NCI-H524 (cell line): ENCODE measurements at regions not wholly inside any gene's neighbourhood (a gene's known extent, or its start where the extent isn't known, plus 50 kb on each side); places are given as distances from the start of the nearest gene placed in this dataset.
A peak's percentile ranks its signal among the peaks of the same experiment; 100 is the strongest.

Experiments used
- DNase-seq, 2 experiments: peaks; one replicate each; lab custom pipeline; 2025; lab: John Stamatoyannopoulos, UW

GRCh38 chr11:104588970-104589369, 309.3 kb downstream of the CASP12 start:
- peak in 1 of 2 experiments; percentile 5 for DNase-seq

GRCh38 chr11:104588446-104588845, 309.8 kb downstream of the CASP12 start:
- no peak for DNase-seq

DNA sequence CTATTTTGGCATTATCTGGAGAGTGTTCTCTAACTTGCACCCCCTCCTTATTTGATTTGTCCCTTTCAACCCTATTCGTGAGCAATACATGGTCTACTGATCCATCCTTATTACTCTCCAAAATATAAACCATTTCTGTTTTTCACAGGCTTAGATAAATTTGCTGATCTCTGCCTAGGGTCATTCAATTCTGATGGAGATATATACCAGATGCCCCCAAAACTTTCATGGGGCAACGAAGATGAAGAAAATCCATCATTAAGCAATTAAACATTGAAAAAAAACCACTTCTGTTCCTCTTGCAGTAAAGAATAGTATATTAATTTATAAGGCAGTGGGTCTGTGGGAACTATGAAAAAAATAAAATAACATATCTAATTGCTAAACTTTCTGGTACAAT, 313.4 kb downstream of the CASP12 start:
- DNase-seq, result no peak

DNA sequence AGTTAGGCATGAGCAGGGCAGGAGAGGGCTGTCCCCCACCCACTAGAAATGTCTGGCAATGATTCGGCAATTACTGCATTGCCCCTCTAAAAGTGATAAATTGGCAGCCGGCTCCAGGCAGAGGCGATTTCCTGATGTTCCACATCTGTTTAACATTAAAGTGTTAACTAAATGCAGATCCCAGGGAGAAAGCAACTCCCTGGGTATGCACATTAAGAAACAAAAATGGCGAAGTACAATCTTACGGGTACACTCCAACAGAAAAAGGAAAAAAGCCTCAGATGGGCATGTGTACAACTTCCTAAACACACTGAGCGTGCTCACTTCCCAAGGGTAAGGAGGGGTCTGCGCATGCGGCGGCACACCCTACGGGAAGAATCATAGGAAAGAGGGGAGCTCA, 314.4 kb downstream of the CASP12 start:
- no peak for DNase-seq

DNA sequence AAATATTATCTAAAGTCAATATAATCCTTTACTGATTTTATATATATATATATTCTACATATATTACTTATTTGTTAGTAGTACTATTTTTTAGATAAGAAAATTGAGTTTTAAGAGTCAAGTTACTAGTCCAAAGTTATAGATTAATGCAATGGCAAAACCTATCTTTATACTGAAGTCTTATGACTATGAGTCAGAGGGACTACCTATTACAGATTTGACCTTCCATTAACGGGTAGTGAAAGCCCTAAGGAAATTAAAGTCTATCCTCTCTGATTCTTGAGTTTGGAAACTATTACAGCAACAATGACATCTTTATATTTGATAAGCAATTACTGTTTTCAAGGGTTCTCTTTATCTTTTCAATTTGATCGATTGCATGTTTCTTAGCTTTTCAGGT, 315.8 kb downstream of the CASP12 start:
- no peak for DNase-seq

- no peak for DNase-seq
Measured at GRCh38 chr11:104581246-104581980, 316.8 kb downstream of the CASP12 start.

- DNase-seq, result no peak
Measured at GRCh38 chr11:104573441-104573990, 324.7 kb downstream of the CASP12 start.

GRCh38 chr11:104572279-104572678, 326.0 kb downstream of the CASP12 start:
- no peak for DNase-seq

DNA sequence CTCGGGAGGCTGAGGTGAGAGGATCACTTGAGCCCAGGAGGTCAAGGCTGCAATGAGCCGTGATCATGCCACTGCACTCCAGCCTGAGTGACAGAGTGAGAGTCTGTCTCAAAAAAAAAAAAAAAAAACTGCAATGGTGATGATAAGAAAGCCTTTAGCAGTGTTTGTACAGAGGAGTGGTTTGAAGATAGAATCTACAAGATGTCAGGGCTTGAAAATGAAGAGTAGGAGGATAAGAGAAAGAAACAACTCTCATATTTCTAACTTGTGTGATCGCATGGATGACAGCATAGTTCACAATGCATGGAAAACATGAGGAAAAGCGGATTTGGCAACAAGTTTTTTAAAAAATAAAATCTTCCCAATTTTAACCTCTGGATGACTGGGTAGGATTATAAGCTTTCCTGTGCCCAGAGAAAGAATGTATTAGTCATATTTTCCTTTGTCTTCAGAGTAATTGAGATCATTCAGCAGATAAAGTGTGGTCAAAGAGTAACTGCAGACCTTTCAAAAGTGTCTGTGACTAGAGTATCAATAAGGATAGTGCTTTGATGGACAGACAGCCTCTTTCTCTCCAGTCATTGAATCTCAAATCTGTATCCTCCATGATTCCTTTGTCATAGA, 328.1 kb downstream of the CASP12 start:
- no peak for DNase-seq

GRCh38 chr11:104565583-104565961, 332.7 kb downstream of the CASP12 start:
- DNase-seq, result no peak

DNA sequence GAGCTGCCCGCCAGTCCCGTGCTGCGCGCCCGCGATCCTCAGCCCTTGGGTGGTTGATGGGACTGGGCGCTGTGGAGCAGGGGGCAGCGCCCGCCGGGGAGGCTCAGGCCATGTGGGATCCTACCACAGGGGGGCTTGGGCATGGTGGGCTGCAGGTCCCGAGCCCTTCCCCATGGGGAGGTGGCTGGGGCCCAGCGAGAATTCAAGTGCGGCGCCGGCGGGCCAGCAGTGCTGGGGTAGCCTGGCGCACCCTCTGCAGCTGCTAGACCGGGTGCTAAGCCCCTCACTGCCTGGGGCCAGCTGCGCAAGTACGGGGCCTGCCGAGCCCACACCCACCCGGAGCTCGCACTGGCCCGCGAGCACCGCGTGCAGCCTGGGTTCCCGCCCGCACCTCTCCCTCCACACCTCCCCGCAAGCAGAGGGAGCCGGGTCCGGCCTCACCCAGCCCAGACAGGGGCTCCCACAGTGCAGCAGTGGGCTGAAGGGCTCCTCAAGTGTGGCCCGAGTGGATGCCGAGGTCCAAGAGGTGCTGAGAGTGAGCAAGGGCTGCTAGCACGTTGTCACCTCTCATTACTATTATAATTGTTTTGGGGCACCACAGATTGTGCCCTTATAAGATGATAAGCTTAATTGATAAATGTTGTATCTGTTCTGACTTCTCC, 333.2 kb downstream of the CASP12 start:
- no peak for DNase-seq

GRCh38 chr11:104556606-104557301, 341.5 kb downstream of the CASP12 start:
- no peak for DNase-seq

DNA sequence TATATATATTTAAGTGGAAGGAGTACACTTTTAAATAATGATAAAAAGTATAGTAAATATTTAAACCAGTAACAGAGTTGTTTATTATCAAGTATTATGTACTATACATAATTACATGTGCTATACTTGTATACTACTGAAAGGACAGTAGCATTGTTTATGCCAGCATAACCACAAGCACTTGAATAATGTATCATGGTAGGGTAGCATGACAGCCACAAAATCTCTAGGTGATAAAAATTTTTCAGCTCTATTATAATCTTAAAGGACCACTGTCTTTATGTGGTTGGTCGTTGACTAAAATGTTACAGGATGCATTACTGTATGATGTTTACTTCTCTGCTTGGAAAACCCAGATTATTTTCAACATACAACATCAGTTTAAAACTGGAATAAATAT, 349.2 kb downstream of the CASP12 start:
- DNase-seq, result no peak

DNA sequence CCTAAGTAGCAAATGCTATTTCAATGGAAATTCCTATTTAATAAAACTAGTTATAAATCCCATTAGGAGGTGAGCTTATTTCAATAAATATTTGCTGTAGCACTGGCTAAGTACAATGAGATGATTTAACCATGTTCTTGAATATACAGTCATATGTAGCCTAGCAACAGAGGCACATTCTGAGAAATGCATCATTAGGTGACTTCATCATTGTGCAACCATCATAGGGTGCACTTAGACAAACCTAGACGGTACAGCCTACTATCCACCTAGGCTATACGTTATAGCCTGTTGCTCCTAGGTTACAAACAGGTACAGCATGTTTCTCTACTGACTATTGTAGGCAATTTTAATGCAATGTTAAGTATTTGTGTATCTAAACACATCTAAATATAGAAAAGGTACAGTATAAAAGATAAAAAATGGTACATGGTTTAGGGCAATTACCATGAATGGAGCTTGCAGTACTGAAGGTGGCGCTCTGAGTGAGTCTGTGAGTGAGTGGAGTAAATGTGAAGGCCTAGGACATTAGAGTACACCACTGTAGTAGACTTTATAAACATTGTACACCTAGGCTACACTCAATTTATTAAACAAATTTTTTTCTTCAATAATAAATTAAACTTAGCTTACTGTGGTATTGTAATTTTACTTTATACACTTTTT, 350.1 kb downstream of the CASP12 start:
- DNase-seq, result no peak

GRCh38 chr11:104546501-104546900, 351.8 kb downstream of the CASP12 start:
- DNase-seq, result no peak

DNA sequence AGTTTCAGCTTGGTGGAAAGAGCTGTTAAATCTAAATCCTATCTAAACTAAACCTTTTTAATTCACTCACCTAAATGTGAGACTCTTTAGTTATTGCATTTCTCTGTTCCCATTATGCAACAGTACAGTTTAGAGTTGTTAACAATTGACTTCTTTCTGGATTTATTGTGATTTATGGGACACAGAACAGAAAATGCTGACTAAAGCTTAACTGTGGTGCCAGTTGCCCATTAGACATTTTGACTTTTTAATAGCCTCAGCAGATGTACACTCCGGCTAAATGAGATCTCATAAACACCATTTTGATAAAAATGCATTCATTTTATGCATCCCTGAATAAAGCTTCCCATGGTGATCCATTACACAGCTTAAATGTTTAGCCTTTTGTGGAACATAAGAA, 356.6 kb downstream of the CASP12 start:
- no peak for DNase-seq

GRCh38 chr11:104538313-104538712, 359.9 kb downstream of the CASP12 start:
- DNase-seq, result no peak

- no peak for DNase-seq
Measured at GRCh38 chr11:104534278-104534677, 364.0 kb downstream of the CASP12 start.

GRCh38 chr11:104531894-104532293, 366.4 kb downstream of the CASP12 start:
- no peak for DNase-seq

DNA sequence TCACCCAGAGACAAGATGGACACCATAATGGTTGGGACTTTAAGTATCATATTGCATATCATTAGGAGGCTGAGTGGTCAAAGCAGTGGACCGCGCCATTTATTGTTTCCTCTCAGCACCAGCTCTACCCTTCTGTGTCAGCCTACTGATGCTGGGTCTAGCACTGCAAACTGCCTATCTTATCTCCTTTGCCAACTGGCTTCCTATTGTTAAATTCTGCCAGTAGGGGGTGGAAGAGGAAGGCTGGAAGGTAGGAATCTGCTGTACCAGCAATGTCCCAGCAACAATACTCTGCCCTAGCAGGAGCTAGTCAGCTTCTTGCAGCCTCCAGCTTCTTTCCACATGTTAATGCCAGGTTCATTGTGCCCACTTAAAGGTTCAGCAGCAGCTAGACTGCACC, 367.1 kb upstream of the PDGFD start:
- DNase-seq, result peak in 1 of 2 experiments; percentile 21

DNA sequence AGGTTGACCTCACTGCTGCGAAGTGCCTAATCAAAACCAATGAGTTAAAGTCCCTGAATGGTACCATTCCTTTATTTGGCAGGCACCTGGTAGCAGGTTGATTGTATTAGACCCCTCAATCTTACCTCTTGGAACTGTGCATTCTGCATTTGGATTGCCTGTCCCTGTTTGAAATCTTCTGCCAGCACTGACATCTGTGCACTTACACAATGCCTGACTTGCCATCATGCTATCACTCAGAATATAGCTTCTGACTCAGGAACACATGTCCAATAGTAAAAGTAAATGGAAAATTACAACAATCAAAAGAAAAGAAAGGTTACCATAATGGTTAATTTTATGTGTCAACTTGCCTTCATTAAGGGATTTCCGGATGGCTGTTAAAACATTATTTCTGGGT, 366.0 kb upstream of the PDGFD start:
- peak in 1 of 2 experiments; percentile 3 for DNase-seq

- peak in 1 of 2 experiments; percentile 38 for DNase-seq
Measured at GRCh38 chr11:104529213-104529612, 365.3 kb upstream of the PDGFD start.
